Body of pancreas (tissue), 4 donors: ENCODE measurements at regions not wholly inside any gene's neighbourhood (a gene's known extent, or its start where the extent isn't known, plus 50 kb on each side); places are given as distances from the start of the nearest gene placed in this dataset.

Experiments used
- POLR2A ChIP-seq, 3 donors: fragments of 450-650 bp; IDR thresholded peaks; one replicate each; pipeline ENCODE4 v1.6.1; 2016; ENCODE audit warnings: antibody characterized with exemption in 3 of 3, mild to moderate bottlenecking in 2 of 3
- TF ChIP-seq, protein P1 (sequence below), 7 experiments: fragments of 450-650 bp in 4 of 7; fragments of 200-600 bp in 3 of 7; sonication (generic) in 3 of 7; IDR thresholded peaks; one replicate each; pipeline ENCODE4 v1.5.1; 2016 to 2019; ENCODE audit warnings: antibody characterized with exemption in 7 of 7

DNA sequence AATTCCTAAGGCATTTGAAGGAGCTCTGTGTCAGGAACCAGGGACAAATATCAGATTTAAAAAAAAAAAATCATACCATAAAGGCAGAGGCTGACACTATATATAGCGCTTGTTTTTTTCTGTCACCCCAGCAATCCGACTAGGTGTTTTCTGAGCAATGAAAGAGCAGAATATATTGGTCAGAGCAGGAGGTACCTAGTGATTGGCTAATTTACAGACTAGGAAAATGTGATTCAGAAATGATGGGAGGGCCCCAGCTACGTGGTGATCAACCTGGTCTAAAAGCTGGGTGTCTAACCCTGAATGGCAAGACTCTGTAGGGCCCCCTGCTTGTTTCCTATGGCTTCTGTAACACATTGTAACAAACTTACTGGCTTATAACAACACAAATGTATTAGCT lies 195.5 kb upstream of the XYLT1 start:
- TF ChIP-seq, protein P1, sequence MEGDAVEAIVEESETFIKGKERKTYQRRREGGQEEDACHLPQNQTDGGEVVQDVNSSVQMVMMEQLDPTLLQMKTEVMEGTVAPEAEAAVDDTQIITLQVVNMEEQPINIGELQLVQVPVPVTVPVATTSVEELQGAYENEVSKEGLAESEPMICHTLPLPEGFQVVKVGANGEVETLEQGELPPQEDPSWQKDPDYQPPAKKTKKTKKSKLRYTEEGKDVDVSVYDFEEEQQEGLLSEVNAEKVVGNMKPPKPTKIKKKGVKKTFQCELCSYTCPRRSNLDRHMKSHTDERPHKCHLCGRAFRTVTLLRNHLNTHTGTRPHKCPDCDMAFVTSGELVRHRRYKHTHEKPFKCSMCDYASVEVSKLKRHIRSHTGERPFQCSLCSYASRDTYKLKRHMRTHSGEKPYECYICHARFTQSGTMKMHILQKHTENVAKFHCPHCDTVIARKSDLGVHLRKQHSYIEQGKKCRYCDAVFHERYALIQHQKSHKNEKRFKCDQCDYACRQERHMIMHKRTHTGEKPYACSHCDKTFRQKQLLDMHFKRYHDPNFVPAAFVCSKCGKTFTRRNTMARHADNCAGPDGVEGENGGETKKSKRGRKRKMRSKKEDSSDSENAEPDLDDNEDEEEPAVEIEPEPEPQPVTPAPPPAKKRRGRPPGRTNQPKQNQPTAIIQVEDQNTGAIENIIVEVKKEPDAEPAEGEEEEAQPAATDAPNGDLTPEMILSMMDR (IDR thresholded peaks at IDR 0.05), result no peak
- TF ChIP-seq POLR2A (IDR thresholded peaks at IDR 0.05), result no peak
